SK-N-SH (cell line): ENCODE measurements at regions not wholly inside any gene's neighbourhood (a gene's known extent, or its start where the extent isn't known, plus 50 kb on each side); places are given as distances from the start of the nearest gene placed in this dataset.

Experiments
- CTCF ChIA-PET: fragments of 300-600, 350-600 bp; formaldehyde crosslinking; extraction: SDS; loops from one replicate; lab custom pipeline; 2021; lab: Yijun Ruan, JAX
- POLR2A ChIA-PET: fragments of 350-600 bp; sonication (Branson Sonifier 250); formaldehyde crosslinking; extraction: SDS; loops from one replicate; lab custom pipeline; 2020; ENCODE audit warnings: antibody characterized with exemption, inconsistent platforms; lab: Yijun Ruan, JAX
- DNase-seq: peaks from one replicate; pipeline ENCODE4 v3.0.0; 2012
- H2AFZ ChIP-seq: fragments of 200-600 bp; sonication (generic); 2 replicates; pipeline ENCODE4 v1.8.1; 2016; ENCODE audit warnings: antibody characterized with exemption, mild to moderate bottlenecking, low read depth
- H3F3A ChIP-seq: fragments of 200-600 bp; sonication (generic); replicated peaks from 2 replicates; pipeline ENCODE3; 2016; ENCODE audit warnings: antibody characterized with exemption, mild to moderate bottlenecking; ENCODE audit not compliant: insufficient read depth
- H3K27ac ChIP-seq, 2 experiments: fragments of 200-500 bp in 1 of 2; fragments of 200-600 bp in 1 of 2; sonication (Bioruptor generic) in 1 of 2; sonication (generic), shearing (Covaris generic) in 1 of 2; 2 replicates each; pipeline versions ENCODE4 v1.5.1 to v1.6.1; 2014 to 2016; ENCODE audit warnings: low read depth in 2 of 2, inconsistent platforms in 1 of 2, low read length in 1 of 2, mild to moderate bottlenecking in 1 of 2, mixed read lengths in 1 of 2
- H3K27me3 ChIP-seq: fragments of 200-600 bp; sonication (generic), shearing (Covaris generic); 2 replicates; pipeline ENCODE4 v1.6.1; 2016; ENCODE audit warnings: mixed run types; ENCODE audit not compliant: insufficient read depth
- H3K36me3 ChIP-seq, 2 experiments: fragments of 200-500 bp in 1 of 2; fragments of 200-600 bp in 1 of 2; sonication (Bioruptor generic) in 1 of 2; sonication (generic) in 1 of 2; replicated peaks in 1 of 2; 2 replicates each; pipeline versions ENCODE3 to v1.5.1; 2014 to 2016; ENCODE audit warnings: low read length in 1 of 2, mild to moderate bottlenecking in 1 of 2; ENCODE audit not compliant: insufficient read depth in 2 of 2, control insufficient read depth in 1 of 2
- H3K4me1 ChIP-seq, 2 experiments: fragments of 200-500 bp in 1 of 2; fragments of 200-600 bp in 1 of 2; sonication (Bioruptor generic) in 1 of 2; sonication (generic), shearing (Covaris generic) in 1 of 2; 2 replicates each; pipeline versions ENCODE4 v1.5.1 to v1.6.1; 2014 to 2016; ENCODE audit warnings: low read depth in 1 of 2, low read length in 1 of 2, mixed run types in 1 of 2; ENCODE audit not compliant: insufficient read depth in 2 of 2, control insufficient read depth in 1 of 2
- H3K4me2 ChIP-seq: fragments of 200-600 bp; sonication (generic), shearing (Covaris generic); 2 replicates; pipeline ENCODE4 v1.6.1; 2017; ENCODE audit warnings: mixed run types
- H3K4me3 ChIP-seq, 2 experiments: fragments of 200-500 bp in 1 of 2; fragments of 200-600 bp in 1 of 2; sonication (Bioruptor generic) in 1 of 2; sonication (generic), shearing (Covaris generic) in 1 of 2; 2 replicates each; pipeline versions ENCODE4 v1.5.1 to v1.8.1; 2014 to 2016; ENCODE audit warnings: low read depth in 2 of 2, inconsistent platforms in 1 of 2, low read length in 1 of 2, mild to moderate bottlenecking in 1 of 2, mixed read lengths in 1 of 2, moderate library complexity in 1 of 2
- H3K79me2 ChIP-seq: fragments of 200-600 bp; sonication (generic); 2 replicates; pipeline ENCODE4 v1.8.1; 2017; ENCODE audit warnings: mild to moderate bottlenecking; ENCODE audit not compliant: insufficient read depth
- H3K9ac ChIP-seq: fragments of 200-600 bp; sonication (generic); 2 replicates; pipeline ENCODE4 v1.6.1; 2017; ENCODE audit warnings: mixed run types
- H3K9me2 ChIP-seq: fragments of 200-600 bp; sonication (generic); 2 replicates; pipeline ENCODE4 v1.6.1; 2017; ENCODE audit warnings: mixed run types
- H3K9me3 ChIP-seq: fragments of 200-600 bp; sonication (generic); 2 replicates; pipeline ENCODE4 v1.6.1; 2017; ENCODE audit warnings: mixed run types, mild to moderate bottlenecking, moderate library complexity
- H4K20me1 ChIP-seq: fragments of 200-600 bp; sonication (generic); 2 replicates; pipeline ENCODE4 v1.6.1; 2017; ENCODE audit warnings: mild to moderate bottlenecking, mixed run types; ENCODE audit not compliant: insufficient read depth
- CTCF ChIP-seq: fragments of 200-600 bp; sonication (generic); IDR thresholded peaks from 2 replicates; pipeline ENCODE4 v1.6.1; 2017; ENCODE audit warnings: antibody characterized with exemption, mild to moderate bottlenecking, moderate library complexity
- EP300 ChIP-seq, 2 experiments: IDR thresholded peaks; 2 replicates each; pipeline versions ENCODE4 v1.4.0 to v1.6.1; 2012; ENCODE audit warnings: borderline replicate concordance in 1 of 2, low read depth in 1 of 2, low read length in 1 of 2
- FOSL2 ChIP-seq: IDR thresholded peaks from 2 replicates; pipeline ENCODE4 v1.4.0; 2012; ENCODE audit warnings: low read depth, mild to moderate bottlenecking, moderate library complexity, borderline replicate concordance
- FOXM1 ChIP-seq: IDR thresholded peaks from 2 replicates; pipeline ENCODE4 v1.4.0; 2012; ENCODE audit warnings: low read depth, mild to moderate bottlenecking
- GATA2 ChIP-seq: sonication (generic); formaldehyde crosslinking; IDR thresholded peaks from 2 replicates; pipeline ENCODE4 v1.5.0; 2020; ENCODE audit warnings: mild to moderate bottlenecking, missing genetic modification reagents
- IRF3 ChIP-seq: fragments of 150-350 bp; IDR thresholded peaks from 2 replicates; pipeline ENCODE4 v1.6.1; 2016; ENCODE audit warnings: mild to moderate bottlenecking, low read depth, low read length
- MAX ChIP-seq: IDR thresholded peaks from 2 replicates; pipeline ENCODE4 v1.4.0; 2012; ENCODE audit warnings: low read depth
- MEF2A ChIP-seq: IDR thresholded peaks from 2 replicates; pipeline ENCODE4 v1.4.0; 2012; ENCODE audit warnings: low read depth, borderline replicate concordance
- MXI1 ChIP-seq: IDR thresholded peaks from 2 replicates; pipeline ENCODE4 v1.6.1; 2012; ENCODE audit warnings: mild to moderate bottlenecking, low read depth, low read length, improper control_type of control experiment
- NFIC ChIP-seq: IDR thresholded peaks from 2 replicates; pipeline ENCODE4 v1.4.0; 2012; ENCODE audit warnings: borderline replicate concordance
- PBX3 ChIP-seq: IDR thresholded peaks from 2 replicates; pipeline ENCODE4; 2012
- POLR2AphosphoS5 ChIP-seq: IDR thresholded peaks from 2 replicates; pipeline ENCODE4 v1.6.1; 2012; ENCODE audit warnings: low read depth, low read length
- RCOR1 ChIP-seq: fragments of 150-350 bp; IDR thresholded peaks from 2 replicates; pipeline ENCODE4 v1.6.1; 2017; ENCODE audit warnings: antibody characterized with exemption, low read length
- RFX5 ChIP-seq: IDR thresholded peaks from 2 replicates; pipeline ENCODE4 v1.6.1; 2012; ENCODE audit warnings: mild to moderate bottlenecking, improper control_type of control experiment, low read length
- RXRA ChIP-seq: IDR thresholded peaks from 2 replicates; pipeline ENCODE4 v1.4.0; 2012; ENCODE audit warnings: low read depth, mild to moderate bottlenecking, borderline replicate concordance
- SMC3 ChIP-seq: IDR thresholded peaks from 2 replicates; pipeline ENCODE4 v1.6.1; 2012; ENCODE audit warnings: low read depth, low read length, improper control_type of control experiment
- TCF12 ChIP-seq: IDR thresholded peaks from 2 replicates; pipeline ENCODE4 v1.4.0; 2012
- TEAD4 ChIP-seq: IDR thresholded peaks from 2 replicates; pipeline ENCODE4 v1.4.0; 2012; ENCODE audit warnings: mild to moderate bottlenecking, borderline replicate concordance; ENCODE audit not compliant: insufficient read depth
- USF2 ChIP-seq: fragments of 150-350 bp; IDR thresholded peaks from 2 replicates; pipeline ENCODE4 v1.6.1; 2017; ENCODE audit warnings: antibody characterized with exemption, low read length, low read depth, borderline replicate concordance
- ZBTB33 ChIP-seq: IDR thresholded peaks from 2 replicates; pipeline ENCODE4 v1.4.0; 2012; ENCODE audit warnings: low read depth, borderline replicate concordance
- WGBS: methylation state at CpG from one replicate; pipeline ENCODE4 v1.1.6; 2017; ENCODE audit warnings: low lambda C conversion rate; 5-methylcytosine and 5-hydroxymethylcytosine counted together

- no peak overlapping the region for H3K4me3 ChIP-seq
- DNase-seq = no peak
- CTCF ChIA-PET = no interaction called here
- H3F3A ChIP-seq = no peaks in the 10 kb centered on the region
- H3K9me2 ChIP-seq = no peaks in the 10 kb centered on the region
- H3K27me3 ChIP-seq = peaks cover 5% of the 10 kb centered on the region; the same call in 1 of the 2 replicates
- POLR2A ChIA-PET = no interaction called here
- no peak overlapping the region for H2AFZ ChIP-seq
- no peaks in the 10 kb centered on the region for H3K36me3 ChIP-seq
- WGBS = 11% methylated on average over 4 of the region's 4 CpGs
- no peaks in the 10 kb centered on the region for H3K4me1 ChIP-seq
- no peaks in the 10 kb centered on the region for H3K79me2 ChIP-seq
- H3K27ac ChIP-seq = no peak overlapping the region
- H3K9me3 ChIP-seq = no peaks in the 10 kb centered on the region
- H3K4me2 ChIP-seq = no peak overlapping the region
- no peak for TF ChIP-seq RCOR1
- TF ChIP-seq, all 33 proteins: peak for 0
- H4K20me1 ChIP-seq = no peaks in the 10 kb centered on the region
- H3K9ac ChIP-seq = no peak overlapping the region
These were observed 193.1 kb upstream of the PITX2 start for GRCh38 chr4:110815950-110816349.

- no peak for DNase-seq
- no peak overlapping the region for H3K4me2 ChIP-seq
- CTCF ChIA-PET = no interaction called here
- TF ChIP-seq SMC3 (no peak), PBX3 (no peak), CTCF (no peak), NFIC (no peak), MEF2A (no peak), ZBTB33 (no peak), IRF3 (no peak), RXRA (no peak), FOSL2 (no peak), MAX (no peak), USF2 (no peak), RFX5 (no peak), POLR2AphosphoS5 (no peak), GATA2 (CRISPR knock-in tag) (no peak), TEAD4 (no peak), FOXM1 (no peak), TCF12 (no peak), MXI1 (no peak), EP300 (IDR thresholded peaks at IDR 0.05; ENCODE audit: borderline replicate concordance in 1 of 2, low read depth in 1 of 2, low read length in 1 of 2) (no peak)
These were observed 193.5 kb upstream of the PITX2 start for GRCh38 chr4:110816367-110816766.

More at GRCh38 chr4:110816367-110816766, 193.5 kb upstream of the PITX2 start:
- H3F3A ChIP-seq = no peaks in the 10 kb centered on the region
- H3K9ac ChIP-seq = no peak overlapping the region
- no peak overlapping the region for H3K27ac ChIP-seq
- H2AFZ ChIP-seq = no peak overlapping the region
- WGBS = 3% methylated on average over 1 of the region's 1 CpG
- no peaks in the 10 kb centered on the region for H3K79me2 ChIP-seq
- no peak overlapping the region for H3K4me3 ChIP-seq
- no peaks in the 10 kb centered on the region for H3K9me2 ChIP-seq
- H3K36me3 ChIP-seq = no peaks in the 10 kb centered on the region
- peaks cover 7% of the 10 kb centered on the region for H3K27me3 ChIP-seq
- POLR2A ChIA-PET = no interaction called here
- H3K9me3 ChIP-seq = no peaks in the 10 kb centered on the region
- no peaks in the 10 kb centered on the region for H3K4me1 ChIP-seq
- no peaks in the 10 kb centered on the region for H4K20me1 ChIP-seq
